Kidney (tissue), 10 donors: ENCODE measurements at regions not wholly inside any gene's neighbourhood (a gene's known extent, or its start where the extent isn't known, plus 50 kb on each side); places are given as distances from the start of the nearest gene placed in this dataset.
"Not testable (repeated sequence)": the region's sequence is repeated elsewhere in the genome, so short reads cannot be mapped to it uniquely, and the experiment has no call there.

Experiments used
- DNase-seq, 5 donors: peaks; one replicate each; pipeline ENCODE4 v3.0.0-alpha.2; 2013 to 2020
- FAIRE-seq: peaks from 2 replicates; lab custom pipeline; 2012; peaks lifted over from hg19 to GRCh38; lab: Jason Lieb, UNC
- H3K27ac ChIP-seq, 2 donors: one replicate each; pipeline ENCODE4 v1.7.0; 2013; ENCODE audit warnings: low read depth in 2 of 2, low read length in 2 of 2, inconsistent platforms in 1 of 2
- H3K27me3 ChIP-seq: one replicate; pipeline ENCODE4 v1.7.1; 2013; ENCODE audit warnings: low read length, inconsistent platforms; ENCODE audit not compliant: control insufficient read depth, insufficient read depth
- H3K36me3 ChIP-seq, 3 donors: one replicate each; pipeline versions ENCODE4 v1.7.0 to v1.7.1; 2013; ENCODE audit warnings: low read length in 3 of 3, control low read depth in 1 of 3, inconsistent platforms in 1 of 3; ENCODE audit not compliant: insufficient read depth in 3 of 3, control insufficient read depth in 2 of 3
- H3K4me1 ChIP-seq, 3 donors: one replicate each; pipeline versions ENCODE4 v1.7.0 to v1.7.1; 2013; ENCODE audit warnings: low read length in 3 of 3, inconsistent platforms in 1 of 3, low read depth in 1 of 3; ENCODE audit not compliant: control insufficient read depth in 2 of 3, insufficient read depth in 2 of 3
- H3K4me3 ChIP-seq, 3 donors: one replicate each; pipeline versions ENCODE4 v1.7.0 to v1.8.1; 2013; ENCODE audit warnings: low read length in 3 of 3, control low read depth in 1 of 3, inconsistent platforms in 1 of 3
- H3K9ac ChIP-seq, 3 donors: one replicate each; pipeline versions ENCODE4 v1.7.0 to v1.7.1; 2013; ENCODE audit warnings: low read length in 3 of 3, control low read depth in 1 of 3, inconsistent platforms in 1 of 3
- H3K9me3 ChIP-seq, 3 donors: one replicate each; pipeline versions ENCODE4 v1.7.0 to v1.7.1; 2013; ENCODE audit warnings: low read length in 3 of 3, control low read depth in 1 of 3, inconsistent platforms in 1 of 3; ENCODE audit not compliant: control insufficient read depth in 2 of 3, insufficient read depth in 1 of 3
- intact Hi-C: fragments of 100-400 bp; cut with DNase I; formaldehyde crosslinking; loops from one replicate; pipeline ENCODE4 v1.11.1; 2022
- donor health status: control.
- donor health status: control.
- donor health status: DM: yes; HTN: yes; CAD: no.
- donor health status: Normal renal cell carcinoma (clear cell type).

DNA sequence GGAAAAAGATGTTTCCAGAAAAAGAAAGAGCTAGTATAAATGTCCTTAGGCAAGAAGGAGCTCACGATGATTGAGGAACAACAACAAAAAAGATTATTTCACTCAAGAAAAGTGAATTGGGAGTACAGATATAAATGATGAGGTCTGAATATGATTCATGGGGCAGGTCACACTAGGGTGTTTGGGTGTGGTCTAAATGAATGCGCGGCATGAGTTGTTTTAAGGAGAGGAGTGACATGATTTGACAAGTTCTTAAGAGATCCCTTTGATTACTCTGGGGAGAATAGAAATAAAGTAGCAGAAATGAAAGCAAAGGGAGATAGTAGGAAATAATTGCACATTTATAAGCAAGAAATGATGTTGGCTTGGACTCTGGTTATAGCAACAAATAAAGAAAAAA is 59.3 kb downstream of the NUTM2D start:
- H3K4me3 ChIP-seq, DNase-seq, FAIRE-seq, H3K36me3 ChIP-seq, intact Hi-C loops, H3K9ac ChIP-seq, H3K27me3 ChIP-seq, H3K9me3 ChIP-seq, H3K27ac ChIP-seq, H3K4me1 ChIP-seq: not testable (repeated sequence)

DNA sequence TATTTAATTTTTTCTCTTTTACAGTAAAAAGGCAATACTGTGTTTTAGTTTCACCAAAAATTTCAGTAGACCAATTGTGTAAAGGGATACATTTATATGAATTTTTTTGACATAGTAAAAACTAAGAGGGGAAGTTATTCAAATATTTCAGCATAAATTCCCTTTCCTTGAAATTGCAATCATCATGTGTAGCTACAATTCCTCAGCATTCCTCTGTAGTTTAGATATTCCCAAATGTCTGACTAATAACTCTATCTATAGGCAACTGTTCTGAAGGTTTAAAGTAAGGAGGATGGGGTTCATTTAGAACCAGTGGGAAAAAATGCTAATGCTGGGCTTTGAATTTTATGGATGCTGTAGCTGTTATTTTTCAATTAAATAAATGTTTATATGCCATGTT is 65.1 kb downstream of the NUTM2D start:
- H3K36me3 ChIP-seq, H3K9ac ChIP-seq, H3K27me3 ChIP-seq, H3K4me1 ChIP-seq, H3K27ac ChIP-seq, FAIRE-seq, DNase-seq, H3K4me3 ChIP-seq, H3K9me3 ChIP-seq, intact Hi-C loops: not testable (repeated sequence)

DNA sequence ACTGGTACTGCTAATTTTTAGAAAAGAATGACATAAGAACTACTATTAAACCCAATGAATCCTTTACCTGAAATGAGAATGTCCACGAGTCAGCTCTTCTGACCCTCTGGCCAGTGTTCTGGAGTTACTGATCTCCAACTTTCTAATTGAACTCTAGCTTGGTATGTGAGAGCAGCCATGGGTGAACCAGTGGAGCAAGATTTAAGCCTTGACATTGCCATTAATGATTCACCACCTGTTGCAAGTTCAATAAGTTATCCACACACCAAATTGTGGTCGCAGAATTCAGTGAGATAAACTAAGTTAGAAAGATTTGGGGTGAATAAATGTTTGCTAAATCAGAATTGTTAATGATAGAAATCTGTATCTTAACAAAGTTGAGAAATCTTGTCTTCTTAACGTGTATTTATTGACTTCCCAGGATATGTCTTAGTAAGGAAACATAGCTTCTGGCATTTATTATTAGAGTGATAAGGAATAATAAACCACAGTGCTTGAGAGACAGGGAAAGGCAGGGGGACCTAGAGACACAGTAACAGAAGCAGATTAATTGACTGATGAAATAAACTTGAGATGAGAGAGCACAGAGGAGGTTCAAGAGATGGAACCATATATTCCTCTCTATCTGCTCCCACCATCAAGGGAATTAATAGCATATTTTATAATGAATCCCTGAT is 67.3 kb downstream of the NUTM2D start:
- H3K4me1 ChIP-seq, H3K36me3 ChIP-seq, H3K27ac ChIP-seq, FAIRE-seq, intact Hi-C loops, H3K9ac ChIP-seq, H3K27me3 ChIP-seq, H3K9me3 ChIP-seq: not testable (repeated sequence)
- H3K4me3 ChIP-seq = peak overlapping the region in 1 of 3 donors; percentile 25
- DNase-seq = peak in 1 of 5 donors; percentile 13

DNA sequence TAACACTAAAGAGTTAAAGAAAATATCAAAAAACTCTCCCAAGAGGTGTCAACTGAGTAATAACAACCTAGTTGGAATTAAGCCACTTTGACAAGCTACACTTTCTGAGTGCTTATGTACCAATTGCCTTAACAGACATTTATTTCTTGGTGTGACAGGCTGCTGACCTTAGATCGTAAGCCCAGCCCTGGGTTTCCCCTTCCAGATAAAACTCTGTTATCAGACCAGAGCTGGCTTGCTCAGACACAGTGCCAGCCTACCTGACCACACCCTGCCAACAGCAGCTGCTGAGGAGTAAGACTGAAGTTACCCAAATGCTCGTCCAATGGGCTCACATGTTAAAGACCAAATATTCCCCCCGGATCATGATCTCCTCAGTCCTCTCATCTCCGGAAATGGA is 70.9 kb upstream of the MINPP1 start:
- H3K4me3 ChIP-seq, DNase-seq, FAIRE-seq, intact Hi-C loops, H3K9me3 ChIP-seq, H3K36me3 ChIP-seq, H3K9ac ChIP-seq, H3K27ac ChIP-seq, H3K4me1 ChIP-seq, H3K27me3 ChIP-seq: not testable (repeated sequence)

DNA sequence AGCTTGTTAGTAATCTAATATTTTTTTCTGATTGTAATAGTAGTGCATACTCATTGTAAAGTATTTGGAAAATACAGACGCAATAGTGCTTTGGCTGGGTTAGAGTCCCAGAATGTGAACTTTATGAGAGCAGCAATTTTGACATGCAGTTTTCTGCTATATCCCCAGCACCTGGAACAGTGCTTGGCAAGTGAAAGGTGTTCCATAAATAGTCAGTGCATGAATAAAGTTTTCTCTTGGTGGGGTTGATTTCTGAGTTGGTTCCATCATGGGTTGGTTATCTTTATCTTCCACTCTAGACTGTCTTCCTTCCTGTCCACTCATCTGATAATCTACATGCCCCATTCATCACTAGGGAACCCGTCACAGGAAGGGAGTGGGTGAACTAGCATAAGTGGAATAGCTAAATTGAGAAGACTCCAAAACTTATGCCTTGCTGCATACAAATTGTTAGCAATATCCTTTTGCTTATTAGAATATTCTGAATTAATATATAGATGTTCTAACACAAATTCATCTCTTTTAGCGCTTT is 69.3 kb upstream of the MINPP1 start:
- H3K27me3 ChIP-seq, H3K27ac ChIP-seq, H3K4me1 ChIP-seq, H3K4me3 ChIP-seq, H3K36me3 ChIP-seq, H3K9ac ChIP-seq, intact Hi-C loops, FAIRE-seq, H3K9me3 ChIP-seq, DNase-seq: not testable (repeated sequence)

DNA sequence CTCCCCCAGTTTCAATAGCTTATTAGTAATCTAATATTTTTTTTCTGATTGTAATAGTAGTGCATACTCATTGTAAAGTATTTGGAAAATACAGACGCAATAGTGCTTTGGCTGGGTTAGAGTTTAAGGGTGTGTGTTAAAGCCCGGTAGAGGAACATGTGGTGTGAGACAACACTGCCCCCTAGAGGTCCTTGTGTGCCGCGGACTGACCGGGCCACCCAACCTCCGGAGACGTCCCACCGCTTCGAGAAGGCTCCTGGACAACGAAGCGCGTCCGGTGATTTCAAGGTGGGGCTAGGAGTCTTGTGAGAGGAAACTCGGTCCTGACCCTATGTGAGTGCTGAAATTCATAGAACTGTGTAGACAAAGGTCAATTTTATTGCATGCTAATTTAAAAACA is 68.6 kb upstream of the MINPP1 start:
- H3K4me1 ChIP-seq, intact Hi-C loops, H3K9me3 ChIP-seq, H3K27ac ChIP-seq, H3K36me3 ChIP-seq, H3K4me3 ChIP-seq, H3K9ac ChIP-seq, H3K27me3 ChIP-seq: not testable (repeated sequence)
- FAIRE-seq (peak; percentile 15), DNase-seq (peak in 1 of 5 donors; percentile 45)

DNA sequence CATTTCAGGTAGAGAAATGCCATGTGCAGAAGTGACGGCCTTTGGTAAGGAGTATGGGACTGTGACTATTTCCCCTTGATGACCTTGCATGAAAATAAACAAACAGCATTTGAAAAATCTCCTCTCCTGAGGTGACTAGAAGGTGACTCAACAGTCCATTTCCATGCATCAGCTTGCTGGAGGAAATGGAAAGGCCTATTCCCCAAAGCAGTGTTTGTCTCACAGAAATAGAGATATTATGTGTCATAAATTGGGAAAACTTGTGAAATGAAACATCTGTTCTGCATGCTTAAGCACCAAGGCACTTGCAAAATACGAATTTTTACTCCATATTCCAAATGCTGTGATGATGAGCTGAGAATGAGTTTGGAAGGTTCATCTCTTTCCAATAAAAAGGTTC is 67.2 kb upstream of the MINPP1 start:
- H3K9me3 ChIP-seq, H3K9ac ChIP-seq, H3K27me3 ChIP-seq, FAIRE-seq, H3K27ac ChIP-seq, H3K4me3 ChIP-seq, H3K4me1 ChIP-seq, intact Hi-C loops, H3K36me3 ChIP-seq: not testable (repeated sequence)
- peak in 1 of 5 donors; percentile 2 for DNase-seq
